ENCODE measurements at regions not wholly inside any gene's neighbourhood (a gene's known extent, or its start where the extent isn't known, plus 50 kb on each side); places are given as distances from the start of the nearest gene placed in this dataset.

DNA sequence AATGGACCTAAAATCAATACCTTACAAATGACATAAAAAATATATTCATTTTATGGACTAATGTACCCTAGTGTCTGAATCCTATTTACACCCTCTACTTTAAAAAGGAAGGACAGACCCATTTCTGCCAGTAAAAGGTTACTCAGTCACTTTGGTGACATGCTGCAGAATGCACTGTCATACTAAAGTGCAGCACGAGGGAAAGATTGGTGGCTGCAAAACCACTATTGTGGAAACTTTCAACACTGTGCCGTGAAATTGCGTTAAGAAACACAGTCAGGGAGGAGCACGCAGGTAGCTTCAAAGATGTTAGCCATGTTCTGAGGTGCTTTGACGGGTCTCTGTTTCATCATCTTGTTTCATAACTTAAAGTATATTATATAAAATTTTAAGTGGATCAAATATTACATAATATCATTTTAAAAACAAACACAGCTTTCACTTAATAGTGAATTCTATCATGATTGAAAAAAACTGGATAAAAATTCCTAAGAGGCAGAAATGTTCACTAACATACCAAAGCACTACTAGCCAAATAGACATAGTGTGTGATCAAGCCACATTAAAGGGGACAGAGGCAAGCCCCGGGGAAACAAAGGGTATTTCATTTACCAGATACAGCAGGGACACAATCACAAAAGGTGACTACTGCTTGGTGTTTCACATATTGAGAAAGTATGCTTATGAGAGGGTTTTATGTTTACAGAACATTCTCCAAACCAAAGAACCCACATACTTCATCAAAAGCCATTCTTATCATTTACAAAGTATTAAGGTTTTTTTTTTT lies 330.8 kb upstream of the SOX5 start:
- H3K9ac ChIP-seq (ENCODE audit: low read length), result no peak overlapping the region
- no peaks in the 10 kb centered on the region for H3K36me3 ChIP-seq (ENCODE audit: insufficient read depth, low read length)
- no peaks in the 10 kb centered on the region for H3K9me3 ChIP-seq (ENCODE audit: low read length)
- H3K27ac ChIP-seq (ENCODE audit: low read length), result no peak overlapping the region
- no peaks in the 10 kb centered on the region for H3K27me3 ChIP-seq (ENCODE audit: insufficient read depth, low read depth, low read length)
- no peak overlapping the region for H3K4me3 ChIP-seq (ENCODE audit: low read length)
- H2AFZ ChIP-seq (ENCODE audit: low read depth, low read length), result no peak overlapping the region
- no peaks in the 10 kb centered on the region for H3K9me2 ChIP-seq (ENCODE audit: insufficient read depth, low read length)
- no peaks in the 10 kb centered on the region for H4K20me1 ChIP-seq (ENCODE audit: insufficient read depth)
- no peak for TF ChIP-seq RAD21 (conservative IDR thresholded peaks at IDR 0.05)
- TF ChIP-seq SMC3 (conservative IDR thresholded peaks at IDR 0.05; ENCODE audit: poor library complexity), result no peak
- no peak for TF ChIP-seq EZH2 (IDR thresholded peaks at IDR 0.05; ENCODE audit: borderline replicate concordance, insufficient read depth, low read length, poor library complexity, severe bottlenecking)
- TF ChIP-seq MXI1 (conservative IDR thresholded peaks at IDR 0.05; ENCODE audit: poor library complexity, severe bottlenecking), result no peak
- TF ChIP-seq EP300 (conservative IDR thresholded peaks at IDR 0.05; ENCODE audit: poor library complexity, severe bottlenecking), result no peak
- no peaks in the 10 kb centered on the region for H3K79me2 ChIP-seq (replicated peaks; ENCODE audit: insufficient read depth, low read length)
- no peaks in the 10 kb centered on the region for H3F3A ChIP-seq (ENCODE audit: insufficient read depth, low read length, poor library complexity, severe bottlenecking)
- no peak overlapping the region for H3K4me2 ChIP-seq (ENCODE audit: low read length)

DNA sequence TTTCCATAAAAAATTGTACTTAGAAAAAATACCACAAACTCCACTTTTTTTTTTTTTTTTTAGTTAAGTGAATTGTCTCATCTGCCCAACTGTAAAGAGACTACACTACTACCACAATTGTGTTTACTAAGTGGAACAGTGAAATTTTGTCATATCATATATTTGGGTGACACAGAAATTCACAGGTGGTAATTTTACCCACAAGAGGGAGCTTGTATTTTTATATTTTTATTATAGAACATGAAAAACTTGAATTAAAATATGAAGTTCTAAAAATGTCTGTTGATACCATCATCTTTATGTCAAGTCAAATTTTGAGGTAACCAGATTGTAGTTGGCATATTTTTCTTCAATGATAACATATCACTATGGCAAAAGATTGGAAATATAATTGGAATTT lies 329.4 kb upstream of the SOX5 start:
- H3K79me2 ChIP-seq (replicated peaks; ENCODE audit: insufficient read depth, low read length), result no peaks in the 10 kb centered on the region
- no peak overlapping the region for H3K4me3 ChIP-seq (ENCODE audit: low read length)
- H3F3A ChIP-seq (ENCODE audit: insufficient read depth, low read length, poor library complexity, severe bottlenecking), result no peaks in the 10 kb centered on the region
- no peaks in the 10 kb centered on the region for H3K36me3 ChIP-seq (ENCODE audit: insufficient read depth, low read length)
- H3K4me2 ChIP-seq (ENCODE audit: low read length), result no peak overlapping the region
- H3K27ac ChIP-seq (ENCODE audit: low read length), result no peak overlapping the region
- no peaks in the 10 kb centered on the region for H3K9me2 ChIP-seq (ENCODE audit: insufficient read depth, low read length)
- H4K20me1 ChIP-seq (ENCODE audit: insufficient read depth), result no peaks in the 10 kb centered on the region
- TF ChIP-seq RAD21 (conservative IDR thresholded peaks at IDR 0.05), result no peak
- TF ChIP-seq EP300 (conservative IDR thresholded peaks at IDR 0.05; ENCODE audit: poor library complexity, severe bottlenecking), result no peak
- no peak for TF ChIP-seq EZH2 (IDR thresholded peaks at IDR 0.05; ENCODE audit: borderline replicate concordance, insufficient read depth, low read length, poor library complexity, severe bottlenecking)
- TF ChIP-seq POLR2AphosphoS5 (IDR thresholded peaks at IDR 0.05), result no peak
- TF ChIP-seq REST (IDR thresholded peaks at IDR 0.05; ENCODE audit: borderline replicate concordance), result no peak
- TF ChIP-seq SMC3 (conservative IDR thresholded peaks at IDR 0.05; ENCODE audit: poor library complexity), result no peak
- TF ChIP-seq CTCF (IDR thresholded peaks at IDR 0.05; ENCODE audit: poor library complexity, severe bottlenecking), result no peak
- TF ChIP-seq MXI1 (conservative IDR thresholded peaks at IDR 0.05; ENCODE audit: poor library complexity, severe bottlenecking), result no peak
- TF ChIP-seq TAF1 (IDR thresholded peaks at IDR 0.05; ENCODE audit: low read depth), result no peak
- no peak overlapping the region for H3K9ac ChIP-seq (ENCODE audit: low read length)
- no peaks in the 10 kb centered on the region for H3K9me3 ChIP-seq (ENCODE audit: low read length)
- H3K27me3 ChIP-seq (ENCODE audit: insufficient read depth, low read depth, low read length), result no peaks in the 10 kb centered on the region
- no peak overlapping the region for H2AFZ ChIP-seq (ENCODE audit: low read depth, low read length)
